ENCODE measurements at regions not wholly inside any gene's neighbourhood (a gene's known extent, or its start where the extent isn't known, plus 50 kb on each side); places are given as distances from the start of the nearest gene placed in this dataset.

DNA sequence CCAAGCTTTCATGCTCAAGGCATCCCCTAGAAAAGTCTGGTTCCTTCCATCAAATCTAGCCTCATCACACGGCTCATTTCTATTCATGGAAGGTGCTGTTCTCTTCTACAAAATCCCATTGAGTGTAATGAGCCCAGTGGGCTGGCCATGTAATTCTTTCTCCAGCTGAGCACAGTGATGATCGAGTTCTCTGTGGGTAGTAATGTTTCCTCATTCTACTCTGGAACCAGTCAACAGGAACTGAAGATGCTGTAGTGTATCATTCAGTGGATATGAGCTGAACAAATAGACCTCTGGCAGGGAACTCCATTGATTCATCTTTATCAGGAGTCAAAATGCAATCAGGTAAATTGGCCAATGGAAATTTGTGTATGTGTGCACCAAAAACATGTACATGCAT is 149.2 kb downstream of the LRRC70 start:
- Histone ChIP-seq H2BK20ac (ENCODE audit: low read depth, low read length, poor library complexity, severe bottlenecking) (no peak overlapping the region), H3K23ac (ENCODE audit: insufficient read length, low read depth, low read length) (no peak overlapping the region), H2AK5ac (ENCODE audit: insufficient read length, low read length) (no peak overlapping the region), H2BK120ac (ENCODE audit: low read depth, low read length, poor library complexity, severe bottlenecking) (no peak overlapping the region), H3K79me1 (ENCODE audit: insufficient read depth, low read depth, low read length, poor library complexity, severe bottlenecking) (no peaks in the 10 kb centered on the region), H2BK5ac (ENCODE audit: insufficient read length, low read length) (no peak overlapping the region), H3K27me3 (ENCODE audit: insufficient read depth, low read length) (no peaks in the 10 kb centered on the region), H3K4me1 (ENCODE audit: insufficient read depth, low read length) (no peaks in the 10 kb centered on the region), H4K5ac (ENCODE audit: insufficient read length, low read depth, low read length) (no peak overlapping the region), H3T11ph (ENCODE audit: low read length) (no peak overlapping the region), H4K20me1 (ENCODE audit: control insufficient read depth, insufficient read depth, insufficient read length) (no peaks in the 10 kb centered on the region), H4K91ac (ENCODE audit: insufficient read length, low read depth, low read length) (no peak overlapping the region), H3K18ac (ENCODE audit: insufficient read length, low read depth, low read length) (no peak overlapping the region), H4K8ac (replicated peaks; ENCODE audit: insufficient read length, low read depth, low read length) (no peak overlapping the region), H2AFZ (ENCODE audit: low read length) (no peak overlapping the region), H2BK15ac (ENCODE audit: low read depth, low read length) (no peak overlapping the region), H3K9ac (ENCODE audit: extremely low read depth, insufficient read length, low read length) (no peak overlapping the region), H3K9me3 (ENCODE audit: control insufficient read depth, low read depth, low read length) (no peaks in the 10 kb centered on the region), H2BK12ac (ENCODE audit: insufficient read length, low read depth, low read length) (no peak overlapping the region), H3K23me2 (ENCODE audit: insufficient read length, low read depth, low read length, poor library complexity, severe bottlenecking) (no peaks in the 10 kb centered on the region), H3K4ac (ENCODE audit: low read depth, low read length) (no peak overlapping the region), H3K14ac (ENCODE audit: insufficient read depth, low read length) (no peak overlapping the region), H3K56ac (ENCODE audit: insufficient read length, low read depth, low read length) (no peak overlapping the region), H3K27ac (ENCODE audit: insufficient read length, low read depth, low read length) (no peak overlapping the region), H3K79me2 (ENCODE audit: insufficient read depth, low read length) (no peaks in the 10 kb centered on the region), H3K4me2 (ENCODE audit: insufficient read depth, insufficient read length, low read length) (no peak overlapping the region)
- TF ChIP-seq, protein P1, sequence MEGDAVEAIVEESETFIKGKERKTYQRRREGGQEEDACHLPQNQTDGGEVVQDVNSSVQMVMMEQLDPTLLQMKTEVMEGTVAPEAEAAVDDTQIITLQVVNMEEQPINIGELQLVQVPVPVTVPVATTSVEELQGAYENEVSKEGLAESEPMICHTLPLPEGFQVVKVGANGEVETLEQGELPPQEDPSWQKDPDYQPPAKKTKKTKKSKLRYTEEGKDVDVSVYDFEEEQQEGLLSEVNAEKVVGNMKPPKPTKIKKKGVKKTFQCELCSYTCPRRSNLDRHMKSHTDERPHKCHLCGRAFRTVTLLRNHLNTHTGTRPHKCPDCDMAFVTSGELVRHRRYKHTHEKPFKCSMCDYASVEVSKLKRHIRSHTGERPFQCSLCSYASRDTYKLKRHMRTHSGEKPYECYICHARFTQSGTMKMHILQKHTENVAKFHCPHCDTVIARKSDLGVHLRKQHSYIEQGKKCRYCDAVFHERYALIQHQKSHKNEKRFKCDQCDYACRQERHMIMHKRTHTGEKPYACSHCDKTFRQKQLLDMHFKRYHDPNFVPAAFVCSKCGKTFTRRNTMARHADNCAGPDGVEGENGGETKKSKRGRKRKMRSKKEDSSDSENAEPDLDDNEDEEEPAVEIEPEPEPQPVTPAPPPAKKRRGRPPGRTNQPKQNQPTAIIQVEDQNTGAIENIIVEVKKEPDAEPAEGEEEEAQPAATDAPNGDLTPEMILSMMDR (conservative IDR thresholded peaks at IDR 0.05): no peak
- Mint-ChIP-seq H3K4me3 (no peak overlapping the region), H3K9me3 (peaks cover 0 to 6% of the 10 kb centered on the region in 2 experiments; a peak in 2 of 5 replicates), H3K27ac (no peak overlapping the region), H3K36me3 (ENCODE audit: insufficient read depth in 1 of 3, low read depth in 3 of 3) (no peaks in the 10 kb centered on the region; a peak in 1 of 7 replicates), H3K27me3 (ENCODE audit: low read depth) (no peaks in the 10 kb centered on the region), H3K4me1 (no peaks in the 10 kb centered on the region)
- no peak for DNase-seq
- WGBS (ENCODE audit: extremely low coverage, insufficient read length, low lambda C conversion rate): no CpG with 5 or more reads among the region's 2 CpGs

All from H9 (cell line).